SK-N-SH (cell line): ENCODE measurements at regions not wholly inside any gene's neighbourhood (a gene's known extent, or its start where the extent isn't known, plus 50 kb on each side); places are given as distances from the start of the nearest gene placed in this dataset.

ENCODE experiments used
- CTCF ChIA-PET: fragments of 300-600, 350-600 bp; formaldehyde crosslinking; extraction: SDS; loops from one replicate; lab custom pipeline; 2021; lab: Yijun Ruan, JAX
- POLR2A ChIA-PET: fragments of 350-600 bp; sonication (Branson Sonifier 250); formaldehyde crosslinking; extraction: SDS; loops from one replicate; lab custom pipeline; 2020; ENCODE audit warnings: antibody characterized with exemption, inconsistent platforms; lab: Yijun Ruan, JAX
- DNase-seq: peaks from one replicate; pipeline ENCODE4 v3.0.0; 2012
- H2AFZ ChIP-seq: fragments of 200-600 bp; sonication (generic); 2 replicates; pipeline ENCODE4 v1.8.1; 2016; ENCODE audit warnings: antibody characterized with exemption, mild to moderate bottlenecking, low read depth
- H3F3A ChIP-seq: fragments of 200-600 bp; sonication (generic); replicated peaks from 2 replicates; pipeline ENCODE3; 2016; ENCODE audit warnings: antibody characterized with exemption, mild to moderate bottlenecking; ENCODE audit not compliant: insufficient read depth
- H3K27ac ChIP-seq, 2 experiments: fragments of 200-500 bp in 1 of 2; fragments of 200-600 bp in 1 of 2; sonication (Bioruptor generic) in 1 of 2; sonication (generic), shearing (Covaris generic) in 1 of 2; 2 replicates each; pipeline versions ENCODE4 v1.5.1 to v1.6.1; 2014 to 2016; ENCODE audit warnings: low read depth in 2 of 2, inconsistent platforms in 1 of 2, low read length in 1 of 2, mild to moderate bottlenecking in 1 of 2, mixed read lengths in 1 of 2
- H3K27me3 ChIP-seq: fragments of 200-600 bp; sonication (generic), shearing (Covaris generic); 2 replicates; pipeline ENCODE4 v1.6.1; 2016; ENCODE audit warnings: mixed run types; ENCODE audit not compliant: insufficient read depth
- H3K36me3 ChIP-seq, 2 experiments: fragments of 200-500 bp in 1 of 2; fragments of 200-600 bp in 1 of 2; sonication (Bioruptor generic) in 1 of 2; sonication (generic) in 1 of 2; replicated peaks in 1 of 2; 2 replicates each; pipeline versions ENCODE3 to v1.5.1; 2014 to 2016; ENCODE audit warnings: low read length in 1 of 2, mild to moderate bottlenecking in 1 of 2; ENCODE audit not compliant: insufficient read depth in 2 of 2, control insufficient read depth in 1 of 2
- H3K4me1 ChIP-seq, 2 experiments: fragments of 200-500 bp in 1 of 2; fragments of 200-600 bp in 1 of 2; sonication (Bioruptor generic) in 1 of 2; sonication (generic), shearing (Covaris generic) in 1 of 2; 2 replicates each; pipeline versions ENCODE4 v1.5.1 to v1.6.1; 2014 to 2016; ENCODE audit warnings: low read depth in 1 of 2, low read length in 1 of 2, mixed run types in 1 of 2; ENCODE audit not compliant: insufficient read depth in 2 of 2, control insufficient read depth in 1 of 2
- H3K4me2 ChIP-seq: fragments of 200-600 bp; sonication (generic), shearing (Covaris generic); 2 replicates; pipeline ENCODE4 v1.6.1; 2017; ENCODE audit warnings: mixed run types
- H3K4me3 ChIP-seq, 2 experiments: fragments of 200-500 bp in 1 of 2; fragments of 200-600 bp in 1 of 2; sonication (Bioruptor generic) in 1 of 2; sonication (generic), shearing (Covaris generic) in 1 of 2; 2 replicates each; pipeline versions ENCODE4 v1.5.1 to v1.8.1; 2014 to 2016; ENCODE audit warnings: low read depth in 2 of 2, inconsistent platforms in 1 of 2, low read length in 1 of 2, mild to moderate bottlenecking in 1 of 2, mixed read lengths in 1 of 2, moderate library complexity in 1 of 2
- H3K79me2 ChIP-seq: fragments of 200-600 bp; sonication (generic); 2 replicates; pipeline ENCODE4 v1.8.1; 2017; ENCODE audit warnings: mild to moderate bottlenecking; ENCODE audit not compliant: insufficient read depth
- H3K9ac ChIP-seq: fragments of 200-600 bp; sonication (generic); 2 replicates; pipeline ENCODE4 v1.6.1; 2017; ENCODE audit warnings: mixed run types
- H3K9me2 ChIP-seq: fragments of 200-600 bp; sonication (generic); 2 replicates; pipeline ENCODE4 v1.6.1; 2017; ENCODE audit warnings: mixed run types
- H3K9me3 ChIP-seq: fragments of 200-600 bp; sonication (generic); 2 replicates; pipeline ENCODE4 v1.6.1; 2017; ENCODE audit warnings: mixed run types, mild to moderate bottlenecking, moderate library complexity
- H4K20me1 ChIP-seq: fragments of 200-600 bp; sonication (generic); 2 replicates; pipeline ENCODE4 v1.6.1; 2017; ENCODE audit warnings: mild to moderate bottlenecking, mixed run types; ENCODE audit not compliant: insufficient read depth
- CHD2 ChIP-seq: fragments of 150-350 bp; IDR thresholded peaks from 2 replicates; pipeline ENCODE4 v1.6.1; 2018; ENCODE audit warnings: low read length; ENCODE audit not compliant: partially characterized antibody
- ELF1 ChIP-seq: IDR thresholded peaks from 2 replicates; pipeline ENCODE4 v1.4.0; 2012
- EP300 ChIP-seq, 2 experiments: IDR thresholded peaks; 2 replicates each; pipeline versions ENCODE4 v1.4.0 to v1.6.1; 2012; ENCODE audit warnings: borderline replicate concordance in 1 of 2, low read depth in 1 of 2, low read length in 1 of 2
- EZH2phosphoT487 ChIP-seq: fragments of 200-600 bp; sonication (generic); IDR thresholded peaks from 2 replicates; pipeline ENCODE4 v1.6.1; 2017; ENCODE audit warnings: low read depth, mixed run types, mild to moderate bottlenecking, antibody characterized with exemption, moderate library complexity, borderline replicate concordance
- FOXM1 ChIP-seq: IDR thresholded peaks from 2 replicates; pipeline ENCODE4 v1.4.0; 2012; ENCODE audit warnings: low read depth, mild to moderate bottlenecking
- GATA2 ChIP-seq: sonication (generic); formaldehyde crosslinking; IDR thresholded peaks from 2 replicates; pipeline ENCODE4 v1.5.0; 2020; ENCODE audit warnings: mild to moderate bottlenecking, missing genetic modification reagents
- JUND ChIP-seq: IDR thresholded peaks from 2 replicates; pipeline ENCODE4 v1.4.0; 2012
- MEF2A ChIP-seq: IDR thresholded peaks from 2 replicates; pipeline ENCODE4 v1.4.0; 2012; ENCODE audit warnings: low read depth, borderline replicate concordance
- MXI1 ChIP-seq: IDR thresholded peaks from 2 replicates; pipeline ENCODE4 v1.6.1; 2012; ENCODE audit warnings: mild to moderate bottlenecking, low read depth, low read length, improper control_type of control experiment
- NRF1 ChIP-seq: IDR thresholded peaks from 2 replicates; pipeline ENCODE4 v1.6.1; 2012; ENCODE audit warnings: low read depth, mild to moderate bottlenecking, low read length
- POLR2AphosphoS5 ChIP-seq: IDR thresholded peaks from 2 replicates; pipeline ENCODE4 v1.6.1; 2012; ENCODE audit warnings: low read depth, low read length
- RFX5 ChIP-seq: IDR thresholded peaks from 2 replicates; pipeline ENCODE4 v1.6.1; 2012; ENCODE audit warnings: mild to moderate bottlenecking, improper control_type of control experiment, low read length
- SIN3A ChIP-seq: IDR thresholded peaks from 2 replicates; pipeline ENCODE4 v1.6.1; 2012; ENCODE audit warnings: low read depth, mild to moderate bottlenecking, low read length, moderate library complexity, borderline replicate concordance
- SMC3 ChIP-seq: IDR thresholded peaks from 2 replicates; pipeline ENCODE4 v1.6.1; 2012; ENCODE audit warnings: low read depth, low read length, improper control_type of control experiment
- TAF1 ChIP-seq: IDR thresholded peaks from 2 replicates; pipeline ENCODE4 v1.6.1; 2012; ENCODE audit warnings: low read depth, mild to moderate bottlenecking, low read length, moderate library complexity, borderline replicate concordance
- TEAD4 ChIP-seq: IDR thresholded peaks from 2 replicates; pipeline ENCODE4 v1.4.0; 2012; ENCODE audit warnings: mild to moderate bottlenecking, borderline replicate concordance; ENCODE audit not compliant: insufficient read depth
- YY1 ChIP-seq: IDR thresholded peaks from 2 replicates; pipeline ENCODE4 v1.4.0; 2012; ENCODE audit warnings: low read depth, mild to moderate bottlenecking
- WGBS: methylation state at CpG from one replicate; pipeline ENCODE4 v1.1.6; 2017; ENCODE audit warnings: low lambda C conversion rate; 5-methylcytosine and 5-hydroxymethylcytosine counted together
- TF ChIP-seq, protein P1 (sequence below): fragments of 200-600 bp; sonication (generic); IDR thresholded peaks from 2 replicates; pipeline ENCODE4 v1.6.1; 2017; ENCODE audit warnings: antibody characterized with exemption, mild to moderate bottlenecking, moderate library complexity
- TF ChIP-seq, protein P2 (sequence below): IDR thresholded peaks from 2 replicates; pipeline ENCODE4; 2012
- TF ChIP-seq, protein P3 (sequence below): IDR thresholded peaks from 2 replicates; pipeline ENCODE4 v1.4.0; 2012; ENCODE audit warnings: low read depth, borderline replicate concordance
- TF ChIP-seq, protein P4 (sequence below): IDR thresholded peaks from 2 replicates; pipeline ENCODE4 v1.6.1; 2012; ENCODE audit warnings: mild to moderate bottlenecking, low read depth, low read length, moderate library complexity
- TF ChIP-seq, protein P5 (sequence below): IDR thresholded peaks from 2 replicates; pipeline ENCODE4 v1.4.0; 2012; ENCODE audit warnings: low read depth, borderline replicate concordance

DNA sequence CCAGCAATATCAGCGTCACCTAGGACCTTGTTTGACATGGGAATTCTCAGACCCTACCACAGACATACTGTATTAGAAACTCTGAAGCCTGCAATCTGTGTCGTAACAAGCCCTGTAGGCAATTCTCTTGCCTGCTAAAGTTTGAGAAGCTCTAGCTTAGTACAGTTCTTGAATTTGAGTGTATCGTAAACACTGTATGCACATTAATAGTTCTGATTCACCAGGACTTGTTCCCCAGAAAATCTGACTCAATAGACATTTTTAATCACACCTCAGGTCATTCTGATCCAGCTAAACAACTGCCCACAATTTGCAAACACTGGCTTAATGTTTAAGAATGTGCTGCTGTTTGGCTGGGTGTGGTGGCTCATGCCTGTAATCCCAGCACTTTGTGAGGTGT is 414.3 kb downstream of the TFAP2A start:
- Histone ChIP-seq H3K79me2 (no peaks in the 10 kb centered on the region), H3K9ac (no peak overlapping the region), H3K9me3 (no peaks in the 10 kb centered on the region), H3K27ac (no peak overlapping the region), H2AFZ (no peak overlapping the region)
- POLR2A ChIA-PET, result no interaction called here
- TF ChIP-seq ELF1, result no peak
- no peak for TF ChIP-seq TEAD4
- no peak for TF ChIP-seq FOXM1
- TF ChIP-seq MEF2A, result no peak
- TF ChIP-seq, protein P1, sequence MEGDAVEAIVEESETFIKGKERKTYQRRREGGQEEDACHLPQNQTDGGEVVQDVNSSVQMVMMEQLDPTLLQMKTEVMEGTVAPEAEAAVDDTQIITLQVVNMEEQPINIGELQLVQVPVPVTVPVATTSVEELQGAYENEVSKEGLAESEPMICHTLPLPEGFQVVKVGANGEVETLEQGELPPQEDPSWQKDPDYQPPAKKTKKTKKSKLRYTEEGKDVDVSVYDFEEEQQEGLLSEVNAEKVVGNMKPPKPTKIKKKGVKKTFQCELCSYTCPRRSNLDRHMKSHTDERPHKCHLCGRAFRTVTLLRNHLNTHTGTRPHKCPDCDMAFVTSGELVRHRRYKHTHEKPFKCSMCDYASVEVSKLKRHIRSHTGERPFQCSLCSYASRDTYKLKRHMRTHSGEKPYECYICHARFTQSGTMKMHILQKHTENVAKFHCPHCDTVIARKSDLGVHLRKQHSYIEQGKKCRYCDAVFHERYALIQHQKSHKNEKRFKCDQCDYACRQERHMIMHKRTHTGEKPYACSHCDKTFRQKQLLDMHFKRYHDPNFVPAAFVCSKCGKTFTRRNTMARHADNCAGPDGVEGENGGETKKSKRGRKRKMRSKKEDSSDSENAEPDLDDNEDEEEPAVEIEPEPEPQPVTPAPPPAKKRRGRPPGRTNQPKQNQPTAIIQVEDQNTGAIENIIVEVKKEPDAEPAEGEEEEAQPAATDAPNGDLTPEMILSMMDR, result no peak
- TF ChIP-seq NRF1, result no peak
- TF ChIP-seq, protein P2, sequence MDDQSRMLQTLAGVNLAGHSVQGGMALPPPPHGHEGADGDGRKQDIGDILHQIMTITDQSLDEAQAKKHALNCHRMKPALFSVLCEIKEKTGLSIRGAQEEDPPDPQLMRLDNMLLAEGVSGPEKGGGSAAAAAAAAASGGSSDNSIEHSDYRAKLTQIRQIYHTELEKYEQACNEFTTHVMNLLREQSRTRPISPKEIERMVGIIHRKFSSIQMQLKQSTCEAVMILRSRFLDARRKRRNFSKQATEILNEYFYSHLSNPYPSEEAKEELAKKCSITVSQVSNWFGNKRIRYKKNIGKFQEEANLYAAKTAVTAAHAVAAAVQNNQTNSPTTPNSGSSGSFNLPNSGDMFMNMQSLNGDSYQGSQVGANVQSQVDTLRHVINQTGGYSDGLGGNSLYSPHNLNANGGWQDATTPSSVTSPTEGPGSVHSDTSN, result no peak
- TF ChIP-seq POLR2AphosphoS5, result no peak
- TF ChIP-seq MXI1, result no peak
- no peak for TF ChIP-seq SMC3
- no peak for TF ChIP-seq JUND
- TF ChIP-seq EP300 (IDR thresholded peaks at IDR 0.05; ENCODE audit: borderline replicate concordance in 1 of 2, low read depth in 1 of 2, low read length in 1 of 2), result no peak
- TF ChIP-seq CHD2, result no peak
- TF ChIP-seq SIN3A, result no peak
- TF ChIP-seq, all 33 proteins: peak for 0
- CTCF ChIA-PET, result no interaction called here
- Histone ChIP-seq H3K9me2 (no peaks in the 10 kb centered on the region), H3K36me3 (no peaks in the 10 kb centered on the region), H3K4me1 (no peaks in the 10 kb centered on the region), H3F3A (no peaks in the 10 kb centered on the region), H3K4me2 (no peak overlapping the region), H3K4me3 (no peak overlapping the region), H3K27me3 (no peaks in the 10 kb centered on the region), H4K20me1 (no peaks in the 10 kb centered on the region)
- WGBS, result 4% methylated on average over 3 of the region's 3 CpGs
- no peak for DNase-seq

DNA sequence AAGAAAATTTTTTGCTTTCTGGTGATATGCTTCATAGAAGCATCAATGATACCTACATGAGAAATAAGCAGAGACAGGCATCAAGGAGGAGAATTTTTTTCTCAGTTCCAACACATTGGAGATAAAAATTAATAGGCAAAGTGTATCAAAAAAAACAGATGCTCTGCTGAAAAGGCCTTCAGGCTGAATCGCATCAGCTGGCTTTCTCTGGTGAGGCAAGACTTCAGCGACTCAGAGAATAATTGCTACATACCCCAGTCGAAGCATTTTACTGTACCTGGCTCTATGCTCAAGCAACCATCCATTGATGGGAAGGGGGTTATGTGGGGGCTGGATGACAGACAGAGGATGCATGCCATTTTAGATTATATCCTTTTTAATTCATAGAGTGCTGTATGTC is 415.1 kb downstream of the TFAP2A start:
- POLR2A ChIA-PET, result no interaction called here
- TF ChIP-seq, protein P3, sequence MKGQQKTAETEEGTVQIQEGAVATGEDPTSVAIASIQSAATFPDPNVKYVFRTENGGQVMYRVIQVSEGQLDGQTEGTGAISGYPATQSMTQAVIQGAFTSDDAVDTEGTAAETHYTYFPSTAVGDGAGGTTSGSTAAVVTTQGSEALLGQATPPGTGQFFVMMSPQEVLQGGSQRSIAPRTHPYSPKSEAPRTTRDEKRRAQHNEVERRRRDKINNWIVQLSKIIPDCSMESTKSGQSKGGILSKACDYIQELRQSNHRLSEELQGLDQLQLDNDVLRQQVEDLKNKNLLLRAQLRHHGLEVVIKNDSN, result no peak
- TF ChIP-seq TAF1 (no peak), RFX5 (no peak), YY1 (no peak), GATA2 (CRISPR knock-in tag) (no peak), EZH2phosphoT487 (no peak)
- TF ChIP-seq, protein P4, sequence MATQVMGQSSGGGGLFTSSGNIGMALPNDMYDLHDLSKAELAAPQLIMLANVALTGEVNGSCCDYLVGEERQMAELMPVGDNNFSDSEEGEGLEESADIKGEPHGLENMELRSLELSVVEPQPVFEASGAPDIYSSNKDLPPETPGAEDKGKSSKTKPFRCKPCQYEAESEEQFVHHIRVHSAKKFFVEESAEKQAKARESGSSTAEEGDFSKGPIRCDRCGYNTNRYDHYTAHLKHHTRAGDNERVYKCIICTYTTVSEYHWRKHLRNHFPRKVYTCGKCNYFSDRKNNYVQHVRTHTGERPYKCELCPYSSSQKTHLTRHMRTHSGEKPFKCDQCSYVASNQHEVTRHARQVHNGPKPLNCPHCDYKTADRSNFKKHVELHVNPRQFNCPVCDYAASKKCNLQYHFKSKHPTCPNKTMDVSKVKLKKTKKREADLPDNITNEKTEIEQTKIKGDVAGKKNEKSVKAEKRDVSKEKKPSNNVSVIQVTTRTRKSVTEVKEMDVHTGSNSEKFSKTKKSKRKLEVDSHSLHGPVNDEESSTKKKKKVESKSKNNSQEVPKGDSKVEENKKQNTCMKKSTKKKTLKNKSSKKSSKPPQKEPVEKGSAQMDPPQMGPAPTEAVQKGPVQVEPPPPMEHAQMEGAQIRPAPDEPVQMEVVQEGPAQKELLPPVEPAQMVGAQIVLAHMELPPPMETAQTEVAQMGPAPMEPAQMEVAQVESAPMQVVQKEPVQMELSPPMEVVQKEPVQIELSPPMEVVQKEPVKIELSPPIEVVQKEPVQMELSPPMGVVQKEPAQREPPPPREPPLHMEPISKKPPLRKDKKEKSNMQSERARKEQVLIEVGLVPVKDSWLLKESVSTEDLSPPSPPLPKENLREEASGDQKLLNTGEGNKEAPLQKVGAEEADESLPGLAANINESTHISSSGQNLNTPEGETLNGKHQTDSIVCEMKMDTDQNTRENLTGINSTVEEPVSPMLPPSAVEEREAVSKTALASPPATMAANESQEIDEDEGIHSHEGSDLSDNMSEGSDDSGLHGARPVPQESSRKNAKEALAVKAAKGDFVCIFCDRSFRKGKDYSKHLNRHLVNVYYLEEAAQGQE, result no peak
- TF ChIP-seq, protein P5, sequence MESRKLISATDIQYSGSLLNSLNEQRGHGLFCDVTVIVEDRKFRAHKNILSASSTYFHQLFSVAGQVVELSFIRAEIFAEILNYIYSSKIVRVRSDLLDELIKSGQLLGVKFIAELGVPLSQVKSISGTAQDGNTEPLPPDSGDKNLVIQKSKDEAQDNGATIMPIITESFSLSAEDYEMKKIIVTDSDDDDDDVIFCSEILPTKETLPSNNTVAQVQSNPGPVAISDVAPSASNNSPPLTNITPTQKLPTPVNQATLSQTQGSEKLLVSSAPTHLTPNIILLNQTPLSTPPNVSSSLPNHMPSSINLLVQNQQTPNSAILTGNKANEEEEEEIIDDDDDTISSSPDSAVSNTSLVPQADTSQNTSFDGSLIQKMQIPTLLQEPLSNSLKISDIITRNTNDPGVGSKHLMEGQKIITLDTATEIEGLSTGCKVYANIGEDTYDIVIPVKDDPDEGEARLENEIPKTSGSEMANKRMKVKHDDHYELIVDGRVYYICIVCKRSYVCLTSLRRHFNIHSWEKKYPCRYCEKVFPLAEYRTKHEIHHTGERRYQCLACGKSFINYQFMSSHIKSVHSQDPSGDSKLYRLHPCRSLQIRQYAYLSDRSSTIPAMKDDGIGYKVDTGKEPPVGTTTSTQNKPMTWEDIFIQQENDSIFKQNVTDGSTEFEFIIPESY, result no peak

More for the DNA sequence above, 415.1 kb downstream of the TFAP2A start:
- no peaks in the 10 kb centered on the region for H3K4me1 ChIP-seq
- H3K9ac ChIP-seq, result no peak overlapping the region
- H3F3A ChIP-seq, result no peaks in the 10 kb centered on the region
- no peak for DNase-seq
- CTCF ChIA-PET, result no interaction called here
- H4K20me1 ChIP-seq, result no peaks in the 10 kb centered on the region
- H3K4me3 ChIP-seq, result no peak overlapping the region
- no peak overlapping the region for H2AFZ ChIP-seq
- H3K27ac ChIP-seq, result no peak overlapping the region
- no peaks in the 10 kb centered on the region for H3K36me3 ChIP-seq
- H3K4me2 ChIP-seq, result no peak overlapping the region
- no peaks in the 10 kb centered on the region for H3K27me3 ChIP-seq
- no peaks in the 10 kb centered on the region for H3K9me3 ChIP-seq
- no peaks in the 10 kb centered on the region for H3K79me2 ChIP-seq
- WGBS, result 0% methylated on average over 3 of the region's 3 CpGs
- H3K9me2 ChIP-seq, result no peaks in the 10 kb centered on the region
